ENCODE measurements at regions not wholly inside any gene's neighbourhood (a gene's known extent, or its start where the extent isn't known, plus 50 kb on each side); places are given as distances from the start of the nearest gene placed in this dataset.

DNA sequence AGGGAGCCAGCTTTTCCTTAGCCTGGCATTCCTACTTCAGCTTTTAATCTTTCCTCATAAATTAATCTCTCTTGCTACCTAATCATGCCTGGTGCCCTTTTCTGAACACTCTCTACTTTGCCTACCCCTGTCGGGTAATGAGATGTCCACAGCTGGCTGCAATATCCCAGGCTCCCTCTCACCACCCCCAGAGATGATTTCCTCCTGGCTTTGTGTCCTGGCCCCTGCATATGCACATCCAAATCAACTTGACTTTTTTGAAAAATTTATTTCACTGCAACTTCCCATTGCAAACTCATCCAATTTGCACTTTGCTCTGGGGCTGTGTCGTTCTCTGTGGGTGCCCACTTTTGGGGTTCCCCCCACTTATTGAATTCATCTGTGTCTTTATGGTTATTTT lies 218.1 kb upstream of the SKOR2 start:
- DNase-seq (ENCODE audit: low read depth) = no peak

DNA sequence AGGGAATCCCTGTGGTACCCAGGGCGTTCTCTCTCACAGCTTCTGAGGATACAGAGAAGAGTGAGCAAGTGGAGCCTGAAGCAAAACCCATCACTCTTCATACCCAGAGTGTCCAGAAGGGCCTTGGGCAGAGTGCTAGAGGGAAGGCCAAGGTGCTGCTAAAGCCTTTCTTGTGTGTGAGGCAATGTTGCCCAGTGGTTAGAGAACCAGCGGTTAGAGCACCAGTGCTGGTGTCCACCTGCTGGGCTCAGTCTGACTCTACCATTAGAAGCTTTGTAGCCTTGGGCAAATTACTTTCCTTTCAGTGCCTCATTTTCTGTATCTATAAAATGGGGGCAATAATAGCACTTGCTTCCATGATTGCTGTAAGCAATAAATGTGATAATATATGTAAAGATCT lies 210.5 kb upstream of the SKOR2 start:
- DNase-seq (ENCODE audit: low read depth) = no peak

DNA sequence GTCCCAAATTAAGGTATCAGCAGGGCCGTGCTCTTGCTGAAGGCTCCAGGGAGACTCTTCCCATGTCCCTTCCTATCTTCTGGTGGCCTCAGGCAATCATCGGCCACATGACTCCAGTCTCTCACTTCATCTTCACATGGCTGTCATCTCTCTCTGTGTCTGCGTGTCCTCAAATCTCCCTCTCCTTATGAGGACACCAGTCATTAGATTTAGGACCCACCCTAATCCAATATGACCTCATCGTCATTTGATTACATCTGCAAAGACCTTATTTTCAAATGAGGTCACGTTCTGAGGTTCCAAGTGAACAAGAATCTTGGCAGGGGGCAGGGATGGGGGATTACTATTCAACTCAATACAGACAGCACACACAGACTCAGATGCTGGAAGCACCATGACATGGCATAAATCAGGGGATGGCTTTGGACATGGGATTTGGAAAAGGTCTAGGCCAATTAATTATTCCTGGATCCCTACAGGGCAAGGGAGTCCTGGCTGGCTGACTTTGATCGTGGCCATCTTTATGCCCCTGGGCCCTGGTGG lies 210.0 kb upstream of the SKOR2 start:
- no peak for DNase-seq (ENCODE audit: low read depth)

DNA sequence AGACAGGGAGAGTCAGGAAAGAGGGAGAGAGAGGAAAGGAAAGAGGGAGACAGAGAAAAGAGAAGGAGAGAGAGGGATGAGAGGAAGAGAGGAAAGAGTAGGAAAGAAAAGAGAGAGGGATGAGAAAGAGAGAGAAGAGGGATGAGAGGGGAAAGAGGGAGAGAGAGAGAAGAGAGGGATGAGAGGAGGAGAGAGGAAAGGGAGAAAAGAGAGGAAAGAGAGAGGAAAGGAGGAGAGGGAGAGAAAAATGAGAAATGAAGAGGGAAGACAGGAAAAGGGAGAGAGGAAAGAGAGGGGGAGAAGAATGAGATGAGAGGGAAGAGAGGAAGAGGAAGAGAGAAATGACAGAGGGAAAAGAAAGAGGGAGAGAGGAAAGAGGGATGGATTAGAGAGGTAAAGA lies 207.0 kb upstream of the SKOR2 start:
- no peak for DNase-seq (ENCODE audit: low read depth)

DNA sequence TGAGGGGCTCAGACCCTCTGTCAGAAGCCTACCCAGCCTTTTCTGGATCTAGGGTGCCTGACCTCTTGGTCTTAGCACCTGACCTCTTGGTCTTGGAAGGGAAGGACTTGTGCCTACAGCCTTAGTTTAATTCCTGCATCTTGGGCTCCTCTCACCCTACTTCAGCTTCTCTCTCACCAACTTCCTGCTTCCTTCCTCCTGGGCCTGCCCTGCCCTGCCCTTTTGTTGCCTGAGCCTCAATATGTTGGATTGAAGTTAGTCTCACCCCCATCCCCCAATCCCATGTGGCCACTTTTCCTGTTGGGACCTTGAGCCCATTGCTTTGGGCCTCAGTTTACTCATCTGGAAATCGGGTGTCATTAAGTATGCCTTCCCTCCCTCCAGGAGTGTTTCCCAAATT lies 206.2 kb upstream of the SKOR2 start:
- DNase-seq (ENCODE audit: low read depth) = no peak

DNA sequence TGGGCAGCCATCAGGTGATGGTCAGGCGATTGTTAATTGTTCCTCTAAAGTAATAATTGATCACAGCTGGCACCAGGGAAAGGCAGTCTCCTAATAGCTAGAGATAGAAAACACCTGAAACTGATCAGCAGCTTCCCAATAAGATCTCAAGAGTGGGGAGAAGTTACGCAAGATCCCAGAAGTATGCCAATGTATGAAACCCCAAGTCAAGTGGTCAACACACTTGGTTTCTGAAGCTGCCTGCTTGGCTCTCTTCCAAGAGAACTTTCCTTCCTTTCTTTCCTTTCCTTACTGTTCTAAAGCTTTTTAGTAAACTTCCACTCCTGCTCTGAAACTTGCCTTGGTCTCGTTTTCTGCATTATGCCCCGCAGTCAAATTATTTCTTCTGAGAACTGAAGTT lies 201.6 kb upstream of the SKOR2 start:
- DNase-seq (ENCODE audit: low read depth) = no peak

DNA sequence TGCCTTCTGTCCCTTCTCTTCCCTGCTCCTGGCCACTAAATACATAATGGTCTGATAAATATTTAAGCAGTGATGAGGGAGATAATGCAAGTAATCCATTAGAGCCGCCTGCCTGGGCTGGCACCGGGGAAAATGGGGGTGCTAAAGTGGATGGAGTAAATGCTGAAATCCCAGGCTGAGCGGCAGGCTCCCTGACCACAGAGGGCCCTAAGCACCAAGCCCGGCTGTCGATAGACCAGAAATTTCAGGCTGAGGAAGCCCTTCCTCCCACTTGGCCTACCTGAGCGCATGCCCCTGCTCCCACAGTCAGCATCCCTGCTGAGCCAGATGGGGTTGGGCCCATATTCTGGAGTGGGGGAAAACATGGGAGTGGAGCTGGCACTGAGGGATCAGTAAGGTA lies 197.5 kb upstream of the SKOR2 start:
- no peak for DNase-seq (ENCODE audit: low read depth)

DNA sequence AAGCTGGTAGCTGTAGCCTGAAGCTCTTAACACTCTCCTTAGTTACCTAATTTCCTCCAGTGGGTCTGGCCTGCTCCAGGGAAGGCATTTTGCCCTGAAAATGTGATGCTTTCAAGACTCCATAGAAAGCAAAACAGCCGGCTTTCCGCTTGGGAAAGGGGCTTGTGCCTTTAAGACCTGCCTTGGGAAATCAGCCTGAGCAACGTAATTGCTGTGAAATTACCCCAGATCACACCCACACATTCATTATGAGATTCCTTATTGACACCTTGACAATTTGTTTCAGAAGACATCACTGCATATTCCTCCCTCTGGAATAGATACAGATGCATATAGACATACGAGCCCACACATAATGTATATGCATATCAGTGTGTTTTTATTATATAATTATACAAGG lies 190.5 kb upstream of the SKOR2 start:
- DNase-seq (ENCODE audit: low read depth) = no peak

DNA sequence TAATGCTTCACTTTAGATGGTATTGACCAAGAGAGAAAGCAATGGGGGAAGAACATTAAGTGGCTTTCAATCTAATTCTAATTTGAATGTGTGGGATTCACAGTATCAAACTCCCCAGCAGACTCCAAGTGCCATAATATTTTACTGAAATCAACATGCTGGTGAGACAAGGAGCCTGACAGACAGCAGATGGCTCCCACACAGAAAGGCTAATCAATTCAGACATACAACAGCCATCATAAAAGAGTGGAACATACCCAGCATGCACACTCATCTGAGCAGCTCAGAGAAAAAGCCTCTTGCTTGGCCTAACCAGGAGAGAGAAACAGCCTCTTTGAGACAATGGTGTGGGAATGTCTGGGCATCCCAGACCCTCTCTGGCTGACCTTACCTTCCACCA lies 186.5 kb upstream of the SKOR2 start:
- DNase-seq (ENCODE audit: low read depth) = no peak

DNA sequence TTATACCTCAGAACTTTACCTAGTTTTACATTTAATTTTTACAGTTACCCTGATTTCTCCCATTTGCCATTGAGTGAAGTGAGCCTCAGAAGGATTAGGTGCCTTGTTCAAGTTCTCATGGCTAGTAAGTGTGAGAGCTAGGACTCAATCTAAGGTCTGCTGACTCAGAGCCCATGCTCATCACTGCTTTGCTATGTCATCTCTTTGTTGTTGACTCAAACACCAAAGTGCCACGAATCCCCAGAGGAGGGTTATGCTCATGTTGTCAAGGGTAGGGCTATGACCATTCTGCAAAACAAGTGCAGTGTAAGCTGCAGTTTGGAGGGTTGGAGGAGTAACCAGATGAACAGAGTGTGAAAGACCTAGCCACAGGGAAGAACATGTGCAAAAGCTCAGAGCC lies 185.4 kb upstream of the SKOR2 start:
- DNase-seq (ENCODE audit: low read depth) = no peak

DNA sequence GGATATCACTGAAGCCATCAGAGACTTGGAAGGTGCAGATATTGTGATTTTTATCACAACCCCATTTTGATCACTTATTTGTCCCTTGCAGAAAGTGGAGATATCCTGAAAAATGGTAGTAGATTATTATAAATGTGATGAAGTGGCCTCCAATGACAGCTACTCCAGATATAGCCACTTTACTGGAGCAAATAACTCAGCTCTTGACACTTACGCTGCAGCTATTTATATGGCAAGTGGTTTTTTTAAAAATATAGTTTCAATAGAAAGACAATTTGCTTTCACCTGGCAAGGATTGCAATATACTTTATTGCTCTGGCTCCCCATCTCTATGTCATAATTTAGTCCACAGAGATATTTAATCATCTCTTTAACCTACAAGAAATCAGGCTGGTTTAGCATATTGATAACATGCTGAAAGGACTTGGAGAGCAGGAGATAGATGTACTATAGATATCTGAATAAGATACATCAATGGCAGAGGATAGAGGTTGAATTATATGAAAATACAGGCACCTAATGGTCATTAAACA lies 182.8 kb upstream of the SKOR2 start:
- no peak for DNase-seq (ENCODE audit: low read depth)

DNA sequence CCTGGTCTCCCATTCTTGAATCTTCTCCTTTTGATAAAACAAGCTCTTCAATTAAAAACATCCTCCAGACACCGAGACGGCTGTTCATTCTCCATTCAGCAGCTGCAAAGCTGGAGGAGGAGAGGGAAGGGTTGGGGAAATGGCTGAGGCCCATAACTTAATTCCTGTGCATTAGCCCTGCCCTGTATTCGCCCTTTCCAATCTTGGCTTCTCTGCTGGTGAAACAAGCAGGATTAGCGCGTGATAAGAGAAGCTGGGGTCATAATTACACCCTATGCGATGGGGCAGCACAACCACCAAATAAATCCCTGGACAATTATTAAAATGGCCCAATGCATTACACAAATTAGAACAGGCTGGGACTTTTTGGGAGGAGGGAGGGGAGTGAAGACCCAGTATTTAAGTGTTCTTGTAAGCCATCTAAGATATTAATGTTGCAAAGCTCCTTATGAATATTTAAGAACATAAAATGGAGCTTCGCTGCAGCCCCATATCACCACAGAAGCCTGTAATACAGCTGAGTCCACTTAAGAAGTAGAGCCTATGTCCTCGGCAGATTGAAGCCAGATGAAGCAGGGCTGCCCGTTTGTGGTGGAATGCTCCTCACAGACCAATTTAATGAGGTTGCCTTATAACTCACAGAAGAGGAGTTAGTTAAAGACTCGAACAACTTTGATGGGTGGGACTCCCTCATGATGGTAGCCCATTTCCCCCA lies 176.6 kb upstream of the SKOR2 start:
- no peak for DNase-seq (ENCODE audit: low read depth)

DNA sequence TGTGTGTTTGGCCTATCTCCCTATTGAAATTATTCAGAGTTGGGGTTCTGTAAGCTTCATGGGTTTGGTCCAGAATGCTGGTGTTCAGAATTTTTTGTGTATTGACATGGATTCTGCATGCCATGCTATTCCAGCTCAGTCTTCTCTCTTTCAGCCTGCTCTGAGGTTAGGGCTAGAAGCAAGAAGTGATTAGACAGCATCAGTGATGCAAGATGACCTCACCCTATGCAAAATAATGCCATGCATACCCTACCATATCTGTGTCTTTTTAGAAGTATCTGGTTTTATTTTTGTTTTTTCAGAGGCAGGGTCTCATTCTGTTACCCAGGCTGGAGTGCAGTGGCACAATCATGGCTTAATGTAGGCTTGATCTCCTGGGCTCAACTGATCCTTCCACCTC lies 175.6 kb upstream of the SKOR2 start:
- no peak for DNase-seq (ENCODE audit: low read depth)

DNA sequence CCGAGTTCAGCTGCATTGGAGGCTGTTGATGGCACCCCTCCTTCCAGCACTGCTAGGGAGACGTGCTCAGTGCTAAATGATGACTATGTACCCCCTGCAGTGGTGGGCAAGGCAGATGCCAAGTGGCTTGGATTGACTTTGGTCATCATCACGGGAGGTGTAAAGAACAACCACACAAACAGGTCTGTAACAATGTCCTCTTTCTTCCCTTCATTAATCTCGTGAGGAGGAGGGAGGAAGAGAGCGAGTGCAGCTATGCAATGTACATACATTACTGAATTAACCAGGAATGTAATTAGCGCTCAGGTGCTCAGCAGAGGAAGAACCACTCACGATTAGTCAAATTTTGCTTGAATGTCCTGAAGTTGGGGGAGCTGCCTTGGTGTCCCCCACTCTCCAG lies 173.9 kb upstream of the SKOR2 start:
- DNase-seq (ENCODE audit: low read depth) = no peak

DNA sequence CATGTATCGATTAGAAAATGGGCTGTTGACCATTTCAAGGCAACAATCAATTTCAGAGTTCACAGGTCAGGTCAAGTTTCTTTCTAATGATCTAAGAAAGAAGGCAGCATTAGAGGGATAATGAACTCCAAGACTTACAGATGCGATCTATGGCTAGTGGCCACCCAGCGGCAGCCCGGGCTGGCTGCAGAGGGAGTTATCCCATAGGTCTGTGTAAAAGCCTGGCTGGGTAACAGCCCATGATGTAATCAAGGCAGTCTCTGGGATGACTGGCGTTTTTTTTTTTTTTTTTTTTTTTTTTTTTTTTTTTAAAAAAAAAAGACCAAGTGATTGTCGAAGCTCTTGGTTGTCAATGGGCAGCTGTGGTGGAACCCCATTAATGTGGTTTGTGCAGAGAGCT lies 171.1 kb upstream of the SKOR2 start:
- DNase-seq (ENCODE audit: low read depth) = no peak

DNA sequence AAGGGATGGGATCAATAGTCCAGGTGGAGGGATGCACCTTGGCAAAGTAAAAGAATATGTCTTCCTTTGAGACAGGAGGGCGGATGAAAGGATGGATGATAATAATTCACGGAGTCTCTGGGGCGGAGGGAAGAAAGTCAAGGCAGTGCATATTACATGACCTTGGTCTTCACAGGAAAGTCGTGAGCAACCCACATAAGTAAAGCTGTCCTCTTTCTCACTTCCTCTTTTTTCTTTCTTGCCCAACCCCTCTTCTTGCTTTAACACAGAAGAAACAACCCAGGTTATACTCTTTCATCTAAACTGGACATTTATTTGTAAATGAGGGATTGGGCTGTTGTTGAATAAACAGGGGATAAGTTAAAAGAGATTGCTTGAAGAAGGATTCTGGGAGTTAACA lies 168.7 kb upstream of the SKOR2 start:
- no peak for DNase-seq (ENCODE audit: low read depth)

DNA sequence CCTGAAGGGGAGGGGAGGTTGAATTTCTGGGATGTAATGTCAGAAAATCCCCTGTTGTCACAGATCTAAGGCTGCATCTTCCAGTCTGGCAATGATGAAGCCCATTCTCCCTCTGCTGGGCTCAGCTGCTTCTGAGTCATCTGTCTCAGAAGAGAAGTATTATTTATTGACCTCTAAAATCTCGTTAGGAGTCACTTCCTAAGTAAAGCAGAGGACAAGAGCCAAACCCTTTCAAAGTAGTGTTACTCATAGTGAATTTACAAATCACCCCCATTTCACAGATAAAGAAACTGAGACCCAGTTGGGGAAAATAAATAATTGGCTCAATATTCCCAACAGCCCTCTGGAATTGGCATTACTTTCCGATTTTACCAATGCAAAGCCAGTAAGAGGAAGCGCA lies 167.3 kb upstream of the SKOR2 start:
- no peak for DNase-seq (ENCODE audit: low read depth)

DNA sequence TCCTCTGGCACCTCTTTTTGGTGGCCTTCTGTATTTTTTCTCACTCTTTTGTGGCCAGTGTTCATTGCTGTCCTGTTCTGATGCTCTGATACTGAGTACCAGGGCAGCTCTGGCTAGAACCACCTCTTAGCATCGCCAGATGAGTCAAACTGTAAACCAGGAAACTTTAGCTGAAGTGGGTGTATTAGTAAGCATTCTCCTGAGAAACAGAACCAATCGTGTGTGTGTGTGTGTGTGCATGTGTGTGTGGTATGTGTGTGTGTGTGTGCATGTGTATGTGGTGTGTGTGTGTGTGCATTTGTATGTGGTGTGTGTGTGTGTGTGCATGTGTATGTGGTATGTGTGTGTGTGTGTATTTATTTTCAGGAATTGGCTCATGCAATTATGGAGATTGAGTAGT lies 166.3 kb upstream of the SKOR2 start:
- no peak for DNase-seq (ENCODE audit: low read depth)

DNA sequence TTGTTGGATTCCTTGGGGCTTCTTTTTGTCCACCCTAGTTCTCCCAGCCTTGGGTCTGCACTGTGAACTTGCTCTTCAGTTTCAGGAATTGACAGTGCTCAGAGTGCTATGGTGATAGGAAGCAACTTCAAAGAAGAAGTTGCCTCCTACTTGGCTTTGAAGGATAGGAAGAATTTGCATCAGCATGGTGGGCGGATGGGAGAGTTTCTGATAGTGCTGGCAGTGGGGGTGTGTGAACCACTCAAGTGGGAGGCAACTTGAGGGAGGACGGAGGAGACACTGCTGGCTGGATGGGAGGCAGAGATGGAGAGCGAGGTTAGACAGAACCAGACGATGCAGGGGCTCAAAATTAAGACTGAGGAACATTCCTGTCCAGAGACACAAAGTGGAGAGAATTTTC lies 164.4 kb upstream of the SKOR2 start:
- DNase-seq (ENCODE audit: low read depth) = no peak

DNA sequence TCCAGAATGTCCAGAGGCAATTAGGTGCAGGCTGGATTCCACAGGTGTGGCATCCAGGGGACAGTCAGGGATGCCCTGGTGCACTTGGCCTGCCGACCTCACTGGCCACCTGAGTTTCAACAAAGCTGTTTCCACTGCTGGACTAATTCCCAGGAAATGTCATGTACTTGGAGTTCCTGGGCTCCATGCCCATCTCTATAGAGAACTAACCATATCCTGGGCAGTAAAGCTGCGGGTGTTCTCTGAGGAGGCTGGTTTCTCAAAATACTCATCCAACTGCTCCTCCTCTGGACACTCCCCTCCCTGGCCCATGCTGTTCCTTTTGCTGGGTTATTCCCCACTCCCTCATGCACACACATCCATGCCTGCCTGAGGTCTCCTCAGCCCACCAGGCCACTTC lies 161.9 kb upstream of the SKOR2 start:
- no peak for DNase-seq (ENCODE audit: low read depth)

DNA sequence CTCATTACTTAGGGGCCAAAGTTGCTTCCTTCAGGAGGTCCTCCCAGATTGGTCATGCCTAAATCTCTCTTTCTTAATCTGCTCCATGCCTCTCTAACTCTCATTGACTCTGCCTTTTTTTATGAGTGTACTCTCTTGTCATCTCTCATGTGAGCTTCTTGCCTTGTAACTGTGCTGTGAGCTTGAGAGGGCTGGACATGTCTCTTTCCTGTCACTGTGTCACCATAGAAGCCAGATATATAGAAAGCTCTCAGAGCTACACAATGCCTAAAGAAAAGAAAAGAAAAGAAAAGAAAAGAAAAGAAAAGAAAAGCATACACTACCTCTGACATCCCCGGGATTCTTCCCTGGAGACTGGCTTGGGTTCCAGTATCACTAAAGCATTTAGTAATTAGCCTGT lies 161.5 kb upstream of the SKOR2 start:
- DNase-seq (ENCODE audit: low read depth) = no peak

DNA sequence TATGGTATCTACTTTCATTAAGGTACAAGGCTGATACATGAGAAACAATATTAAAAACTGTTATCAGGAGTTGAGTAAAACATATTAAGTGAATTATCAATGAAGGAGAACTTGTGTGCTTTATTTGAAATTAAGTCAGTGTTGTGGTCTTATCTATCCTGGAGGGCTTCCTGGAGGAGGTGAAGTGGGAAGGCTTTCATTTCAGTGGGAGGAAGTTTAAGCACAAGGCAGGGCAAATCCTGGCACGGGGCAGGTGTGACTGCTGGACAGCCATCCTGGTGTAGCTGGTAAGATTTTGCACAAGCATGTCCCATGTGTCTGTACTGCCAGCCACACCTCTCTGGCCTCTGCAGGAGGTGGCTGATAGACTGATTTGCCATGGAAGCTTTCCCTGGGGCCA lies 159.7 kb upstream of the SKOR2 start:
- no peak for DNase-seq (ENCODE audit: low read depth)

DNA sequence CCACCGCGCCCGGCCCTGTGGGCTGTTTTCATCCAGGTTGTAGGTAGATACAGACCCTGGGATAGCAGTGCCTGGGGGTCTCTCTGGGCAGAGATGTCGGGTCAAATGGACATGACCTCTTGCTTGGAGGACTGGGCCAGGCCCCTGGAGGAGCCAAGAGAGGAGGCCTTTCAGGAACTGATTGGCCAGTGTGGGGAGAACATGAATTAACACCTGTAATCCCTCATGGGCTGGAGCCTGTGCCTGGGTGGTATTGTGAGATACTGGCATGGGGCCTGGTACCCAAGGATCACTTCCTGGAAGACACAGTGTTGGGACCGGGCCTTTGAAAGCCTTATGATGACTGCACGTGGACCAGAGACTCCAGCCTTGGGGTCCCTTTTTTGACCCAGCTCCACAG lies 158.7 kb upstream of the SKOR2 start:
- DNase-seq (ENCODE audit: low read depth) = no peak

DNA sequence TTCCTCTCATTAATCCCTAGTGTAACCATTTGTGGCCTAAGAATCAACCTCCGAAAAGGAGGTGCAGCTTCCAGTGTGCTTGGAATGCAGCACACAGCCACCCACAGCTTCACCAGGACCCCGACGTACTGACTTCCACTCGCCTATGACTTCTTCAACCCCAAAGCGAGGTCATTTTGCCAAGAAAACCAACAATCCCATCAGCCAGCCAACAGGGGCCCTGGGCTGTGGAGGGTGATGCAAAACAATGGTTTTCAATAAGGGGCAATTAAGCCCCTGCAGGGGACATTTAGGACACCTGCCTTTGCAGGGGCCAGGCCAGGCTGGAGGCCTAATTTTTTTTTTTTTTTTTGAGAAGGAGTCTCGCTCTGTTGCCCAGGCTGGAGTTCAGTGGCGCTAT lies 158.1 kb upstream of the SKOR2 start:
- DNase-seq (ENCODE audit: low read depth) = no peak
